22Rv1 (cell line): ENCODE measurements at regions not wholly inside any gene's neighbourhood (a gene's known extent, or its start where the extent isn't known, plus 50 kb on each side); places are given as distances from the start of the nearest gene placed in this dataset.

Experiments
- ZFX ChIP-seq: fragments of 450-650 bp; IDR thresholded peaks from 2 replicates; pipeline ENCODE4 v1.6.1; 2017; ENCODE audit warnings: antibody characterized with exemption, borderline replicate concordance
- TF ChIP-seq, protein P1 (sequence below): fragments of 450-650 bp; IDR thresholded peaks from 2 replicates; pipeline ENCODE4 v1.5.1; 2017; ENCODE audit warnings: mild to moderate bottlenecking

DNA sequence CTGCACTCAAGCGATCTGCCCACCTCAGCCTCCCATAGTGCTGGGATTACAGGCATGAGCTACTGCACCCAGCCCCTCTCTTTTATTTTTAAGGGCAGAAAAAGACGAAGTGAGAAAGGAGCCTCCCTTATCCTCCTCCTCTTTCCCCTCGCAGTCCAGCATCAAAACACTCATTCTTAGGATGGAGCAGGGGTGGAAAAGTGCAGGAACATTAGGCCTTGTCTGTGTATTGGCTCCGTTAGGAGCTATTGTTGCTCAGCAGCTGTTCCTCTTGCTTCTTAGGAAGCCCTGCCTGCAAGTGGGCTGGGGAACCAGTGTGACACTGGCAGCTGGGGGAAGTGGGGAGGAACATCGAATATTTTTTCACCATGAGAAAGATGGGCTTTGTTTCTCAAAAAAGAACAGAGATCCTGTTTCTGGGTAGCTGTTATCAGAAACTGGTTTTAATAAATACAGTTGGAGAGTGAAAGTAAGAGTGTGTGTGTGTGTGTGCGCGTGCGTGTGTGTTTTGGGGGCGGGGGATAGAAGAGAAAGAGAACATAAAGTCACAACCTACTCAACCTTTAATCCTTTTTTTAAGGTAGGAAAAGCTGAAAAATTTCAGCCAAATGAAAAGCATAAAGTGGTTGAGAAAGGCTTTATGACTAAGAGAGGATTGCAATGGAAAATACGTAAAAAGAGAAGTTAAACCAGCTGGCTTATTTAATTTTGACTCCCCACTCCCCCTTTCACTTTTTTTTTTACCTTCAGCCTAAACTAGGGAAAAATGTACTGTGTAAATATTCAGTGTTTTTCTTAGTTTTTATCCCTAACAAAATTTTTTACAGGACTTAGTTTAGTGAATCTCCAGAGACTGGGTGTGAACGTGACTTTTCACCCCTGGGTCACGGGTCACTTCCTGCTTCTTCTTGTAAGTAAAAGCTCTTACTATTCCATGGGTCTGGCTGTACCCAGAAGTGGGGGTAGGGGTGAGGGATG, 197.2 kb upstream of the PLEKHG7 start:
- TF ChIP-seq, protein P1, sequence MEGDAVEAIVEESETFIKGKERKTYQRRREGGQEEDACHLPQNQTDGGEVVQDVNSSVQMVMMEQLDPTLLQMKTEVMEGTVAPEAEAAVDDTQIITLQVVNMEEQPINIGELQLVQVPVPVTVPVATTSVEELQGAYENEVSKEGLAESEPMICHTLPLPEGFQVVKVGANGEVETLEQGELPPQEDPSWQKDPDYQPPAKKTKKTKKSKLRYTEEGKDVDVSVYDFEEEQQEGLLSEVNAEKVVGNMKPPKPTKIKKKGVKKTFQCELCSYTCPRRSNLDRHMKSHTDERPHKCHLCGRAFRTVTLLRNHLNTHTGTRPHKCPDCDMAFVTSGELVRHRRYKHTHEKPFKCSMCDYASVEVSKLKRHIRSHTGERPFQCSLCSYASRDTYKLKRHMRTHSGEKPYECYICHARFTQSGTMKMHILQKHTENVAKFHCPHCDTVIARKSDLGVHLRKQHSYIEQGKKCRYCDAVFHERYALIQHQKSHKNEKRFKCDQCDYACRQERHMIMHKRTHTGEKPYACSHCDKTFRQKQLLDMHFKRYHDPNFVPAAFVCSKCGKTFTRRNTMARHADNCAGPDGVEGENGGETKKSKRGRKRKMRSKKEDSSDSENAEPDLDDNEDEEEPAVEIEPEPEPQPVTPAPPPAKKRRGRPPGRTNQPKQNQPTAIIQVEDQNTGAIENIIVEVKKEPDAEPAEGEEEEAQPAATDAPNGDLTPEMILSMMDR: no peak
- no peak for TF ChIP-seq ZFX
